HEK293 (cell line): ENCODE measurements at regions not wholly inside any gene's neighbourhood (a gene's known extent, or its start where the extent isn't known, plus 50 kb on each side); places are given as distances from the start of the nearest gene placed in this dataset.

Experiments
- BCL11A ChIP-seq: fragments of 450-650 bp; formaldehyde crosslinking; IDR thresholded peaks from 2 replicates; pipeline ENCODE4 v1.5.1; 2016; ENCODE audit warnings: low read depth, missing biosample characterization, missing genetic modification characterization
- EGR2 ChIP-seq: fragments of 450-650 bp; formaldehyde crosslinking; IDR thresholded peaks from 2 replicates; pipeline ENCODE4 v1.5.1; 2016; ENCODE audit warnings: low read depth, missing biosample characterization, missing genetic modification characterization
- GLIS2 ChIP-seq: fragments of 450-650 bp; formaldehyde crosslinking; IDR thresholded peaks from 2 replicates; pipeline ENCODE4 v1.5.1; 2016; ENCODE audit warnings: missing biosample characterization, missing genetic modification characterization
- KLF16 ChIP-seq: fragments of 450-650 bp; formaldehyde crosslinking; IDR thresholded peaks from 2 replicates; pipeline ENCODE4 v1.5.1; 2017; ENCODE audit warnings: missing biosample characterization, missing genetic modification characterization
- KLF7 ChIP-seq: fragments of 450-650 bp; formaldehyde crosslinking; IDR thresholded peaks from 2 replicates; pipeline ENCODE4 v1.5.1; 2016; ENCODE audit warnings: missing biosample characterization, missing genetic modification characterization, borderline replicate concordance
- KLF8 ChIP-seq: fragments of 450-650 bp; formaldehyde crosslinking; IDR thresholded peaks from 2 replicates; pipeline ENCODE4 v1.5.1; 2016; ENCODE audit warnings: missing biosample characterization, missing genetic modification characterization
- OVOL3 ChIP-seq: fragments of 450-650 bp; formaldehyde crosslinking; IDR thresholded peaks from 2 replicates; pipeline ENCODE4 v1.5.1; 2016; ENCODE audit warnings: missing biosample characterization, missing genetic modification characterization
- PRDM1 ChIP-seq: fragments of 450-650 bp; formaldehyde crosslinking; IDR thresholded peaks from 2 replicates; pipeline ENCODE4; 2016; ENCODE audit warnings: missing biosample characterization, missing genetic modification characterization
- SALL2 ChIP-seq: fragments of 450-650 bp; formaldehyde crosslinking; IDR thresholded peaks from 2 replicates; pipeline ENCODE4 v1.5.0; 2017; ENCODE audit warnings: missing biosample characterization, mild to moderate bottlenecking, missing genetic modification characterization, borderline replicate concordance
- SP3 ChIP-seq: fragments of 450-650 bp; formaldehyde crosslinking; IDR thresholded peaks from 2 replicates; pipeline ENCODE4 v1.5.1; 2016; ENCODE audit warnings: missing biosample characterization, missing genetic modification characterization
- ZBTB48 ChIP-seq: fragments of 450-650 bp; formaldehyde crosslinking; IDR thresholded peaks from 2 replicates; pipeline ENCODE4 v1.5.1; 2016; ENCODE audit warnings: missing biosample characterization, missing genetic modification characterization
- ZBTB8A ChIP-seq: fragments of 450-650 bp; formaldehyde crosslinking; IDR thresholded peaks from 2 replicates; pipeline ENCODE4 v1.5.1; 2016; ENCODE audit warnings: missing biosample characterization, missing genetic modification characterization
- ZFHX2 ChIP-seq: fragments of 450-650 bp; formaldehyde crosslinking; conservative IDR thresholded peaks from 2 replicates; pipeline ENCODE4 v1.5.1; 2016; ENCODE audit warnings: missing biosample characterization, missing genetic modification characterization
- ZFP3 ChIP-seq: fragments of 450-650 bp; formaldehyde crosslinking; IDR thresholded peaks from 2 replicates; pipeline ENCODE4 v1.5.1; 2016; ENCODE audit warnings: low read depth, missing biosample characterization, missing genetic modification characterization
- ZFP69B ChIP-seq: fragments of 450-650 bp; formaldehyde crosslinking; IDR thresholded peaks from 2 replicates; pipeline ENCODE4 v1.5.1; 2016; ENCODE audit warnings: missing biosample characterization, missing genetic modification characterization
- ZNF202 ChIP-seq: fragments of 450-650 bp; formaldehyde crosslinking; IDR thresholded peaks from 2 replicates; pipeline ENCODE4 v1.5.1; 2016; ENCODE audit warnings: missing biosample characterization, missing genetic modification characterization, borderline replicate concordance
- ZNF214 ChIP-seq: fragments of 450-650 bp; formaldehyde crosslinking; IDR thresholded peaks from 2 replicates; pipeline ENCODE4 v1.5.1; 2017; ENCODE audit warnings: missing biosample characterization, mild to moderate bottlenecking, missing genetic modification characterization, borderline replicate concordance
- ZNF426 ChIP-seq: fragments of 450-650 bp; formaldehyde crosslinking; IDR thresholded peaks from 2 replicates; pipeline ENCODE4 v1.5.1; 2017; ENCODE audit warnings: missing biosample characterization, missing genetic modification characterization, mild to moderate bottlenecking, inconsistent platforms, moderate library complexity
- ZNF501 ChIP-seq: fragments of 450-650 bp; formaldehyde crosslinking; IDR thresholded peaks from 2 replicates; pipeline ENCODE4 v1.5.1; 2016; ENCODE audit warnings: missing biosample characterization, missing genetic modification characterization
- ZNF518A ChIP-seq: fragments of 450-650 bp; formaldehyde crosslinking; conservative IDR thresholded peaks from 2 replicates; pipeline ENCODE4 v1.5.1; 2016; ENCODE audit warnings: low read depth, missing biosample characterization, missing genetic modification characterization
- ZNF571 ChIP-seq: fragments of 450-650 bp; formaldehyde crosslinking; IDR thresholded peaks from 2 replicates; pipeline ENCODE4 v1.5.0; 2017; ENCODE audit warnings: missing biosample characterization, missing genetic modification characterization
- ZNF610 ChIP-seq: fragments of 450-650 bp; formaldehyde crosslinking; IDR thresholded peaks from 2 replicates; pipeline ENCODE4 v1.5.1; 2016; ENCODE audit warnings: missing biosample characterization, missing genetic modification characterization, borderline replicate concordance
- ZNF692 ChIP-seq: fragments of 450-650 bp; formaldehyde crosslinking; IDR thresholded peaks from 2 replicates; pipeline ENCODE4 v1.5.1; 2016; ENCODE audit warnings: missing biosample characterization, missing genetic modification characterization
- ZNF76 ChIP-seq: fragments of 450-650 bp; formaldehyde crosslinking; IDR thresholded peaks from 2 replicates; pipeline ENCODE4; 2016; ENCODE audit warnings: low read depth, missing biosample characterization, missing genetic modification characterization, borderline replicate concordance
- ZNF776 ChIP-seq: fragments of 450-650 bp; formaldehyde crosslinking; IDR thresholded peaks from 2 replicates; pipeline ENCODE4 v1.5.0; 2017; ENCODE audit warnings: missing biosample characterization, missing genetic modification characterization, borderline replicate concordance
- ZNF777 ChIP-seq: fragments of 450-650 bp; formaldehyde crosslinking; IDR thresholded peaks from 2 replicates; pipeline ENCODE4 v1.5.1; 2017; ENCODE audit warnings: missing biosample characterization, missing genetic modification characterization, borderline replicate concordance
- ZNF830 ChIP-seq: fragments of 450-650 bp; IDR thresholded peaks from 2 replicates; pipeline ENCODE4 v1.5.0; 2018; ENCODE audit warnings: missing biosample characterization, missing genetic modification characterization, low read depth, mild to moderate bottlenecking, moderate library complexity
- ZSCAN30 ChIP-seq: fragments of 450-650 bp; IDR thresholded peaks from 2 replicates; pipeline ENCODE4 v1.5.1; 2018; ENCODE audit warnings: missing biosample characterization, mild to moderate bottlenecking, missing genetic modification characterization, moderate library complexity
- TF ChIP-seq, protein P1 (sequence below): fragments of 450-650 bp; formaldehyde crosslinking; IDR thresholded peaks from 2 replicates; pipeline ENCODE4 v1.5.1; 2016; ENCODE audit warnings: missing biosample characterization, missing genetic modification characterization, low read depth

- no peak for TF ChIP-seq ZNF518A (tag by site-specific recombination)
- no peak for TF ChIP-seq ZFP3 (tag by site-specific recombination)
- TF ChIP-seq, protein P1, sequence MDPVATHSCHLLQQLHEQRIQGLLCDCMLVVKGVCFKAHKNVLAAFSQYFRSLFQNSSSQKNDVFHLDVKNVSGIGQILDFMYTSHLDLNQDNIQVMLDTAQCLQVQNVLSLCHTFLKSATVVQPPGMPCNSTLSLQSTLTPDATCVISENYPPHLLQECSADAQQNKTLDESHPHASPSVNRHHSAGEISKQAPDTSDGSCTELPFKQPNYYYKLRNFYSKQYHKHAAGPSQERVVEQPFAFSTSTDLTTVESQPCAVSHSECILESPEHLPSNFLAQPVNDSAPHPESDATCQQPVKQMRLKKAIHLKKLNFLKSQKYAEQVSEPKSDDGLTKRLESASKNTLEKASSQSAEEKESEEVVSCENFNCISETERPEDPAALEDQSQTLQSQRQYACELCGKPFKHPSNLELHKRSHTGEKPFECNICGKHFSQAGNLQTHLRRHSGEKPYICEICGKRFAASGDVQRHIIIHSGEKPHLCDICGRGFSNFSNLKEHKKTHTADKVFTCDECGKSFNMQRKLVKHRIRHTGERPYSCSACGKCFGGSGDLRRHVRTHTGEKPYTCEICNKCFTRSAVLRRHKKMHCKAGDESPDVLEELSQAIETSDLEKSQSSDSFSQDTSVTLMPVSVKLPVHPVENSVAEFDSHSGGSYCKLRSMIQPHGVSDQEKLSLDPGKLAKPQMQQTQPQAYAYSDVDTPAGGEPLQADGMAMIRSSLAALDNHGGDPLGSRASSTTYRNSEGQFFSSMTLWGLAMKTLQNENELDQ (tag by site-specific recombination) = no peak
- TF ChIP-seq ZBTB48 = 0 out of 2 replicates have a peak, but pooled peaks have one; percentile 31
- 0 out of 2 replicates have a peak, but pooled peaks have one; percentile 50 for TF ChIP-seq ZNF692 (tag by site-specific recombination)
- peak; percentile 82 for TF ChIP-seq EGR2 (tag by site-specific recombination)
- TF ChIP-seq ZNF214 (tag by site-specific recombination) = no peak
- TF ChIP-seq ZFP69B = peak; percentile 13; the same call in 1 of the 2 replicates
- TF ChIP-seq ZNF776 (tag by site-specific recombination) = peak; percentile 86
- peak; percentile 94 for TF ChIP-seq ZBTB8A (tag by site-specific recombination)
- TF ChIP-seq GLIS2 = peak; percentile 98
- peak; percentile 80; the same call in 1 of the 2 replicates for TF ChIP-seq KLF7
- TF ChIP-seq ZFHX2 (tag by site-specific recombination) = peak; percentile 93
- TF ChIP-seq ZNF830 (tag by site-specific recombination) = 0 out of 2 replicates have a peak, but pooled peaks have one; percentile 56
- 0 out of 2 replicates have a peak, but pooled peaks have one; percentile 9 for TF ChIP-seq ZNF76
- no peak for TF ChIP-seq ZNF610
- peak; percentile 71 for TF ChIP-seq ZNF501 (tag by site-specific recombination)
- no peak for TF ChIP-seq BCL11A
- TF ChIP-seq ZNF571 (tag by site-specific recombination) = peak; percentile 88; the same call in 1 of the 2 replicates
- TF ChIP-seq ZNF777 (tag by site-specific recombination) = peak; percentile 34; the same call in 1 of the 2 replicates
- TF ChIP-seq OVOL3 (tag by site-specific recombination) = no peak
- TF ChIP-seq KLF16 (tag by site-specific recombination) = 0 out of 2 replicates have a peak, but pooled peaks have one; percentile 46
- TF ChIP-seq KLF8 = peak; percentile 88
- peak; percentile 75 for TF ChIP-seq SP3 (tag by site-specific recombination)
- 0 out of 2 replicates have a peak, but pooled peaks have one; percentile 8 for TF ChIP-seq PRDM1 (tag by site-specific recombination)
- TF ChIP-seq ZSCAN30 = no peak; the same call in 1 of the 2 replicates
- TF ChIP-seq ZNF426 (tag by site-specific recombination) = no peak
- no peak for TF ChIP-seq SALL2 (tag by site-specific recombination)
- no peak for TF ChIP-seq ZNF202 (tag by site-specific recombination)
Observed at GRCh38 chrX:40175511-40176350, 78.0 kb upstream of the BCOR start (continued).
